ENCODE measurements at regions not wholly inside any gene's neighbourhood (a gene's known extent, or its start where the extent isn't known, plus 50 kb on each side); places are given as distances from the start of the nearest gene placed in this dataset.

GRCh38 chr3:66856533-66856932 is 141.6 kb upstream of the KBTBD8 start:
- DNase-seq (no peak), ATAC-seq (no peak)
- Mint-ChIP-seq H3K4me1 (ENCODE audit: low read depth) (no peaks in the 10 kb centered on the region), H3K36me3 (ENCODE audit: insufficient read depth) (no peaks in the 10 kb centered on the region), H3K27me3 (ENCODE audit: low read depth) (peaks cover 6% of the 10 kb centered on the region), H3K4me3 (no peak overlapping the region), H3K9me3 (no peaks in the 10 kb centered on the region)

GRCh38 chr3:66858656-66859381 is 139.3 kb upstream of the KBTBD8 start:
- no peaks in the 10 kb centered on the region for H3K36me3 Mint-ChIP-seq (ENCODE audit: insufficient read depth)
- H3K27me3 Mint-ChIP-seq (ENCODE audit: low read depth), result peaks cover 2% of the 10 kb centered on the region
- H3K4me3 Mint-ChIP-seq, result no peak overlapping the region
- no peaks in the 10 kb centered on the region for H3K4me1 Mint-ChIP-seq (ENCODE audit: low read depth)
- DNase-seq (no peak), ATAC-seq (no peak)
- H3K9me3 Mint-ChIP-seq, result no peaks in the 10 kb centered on the region

DNA sequence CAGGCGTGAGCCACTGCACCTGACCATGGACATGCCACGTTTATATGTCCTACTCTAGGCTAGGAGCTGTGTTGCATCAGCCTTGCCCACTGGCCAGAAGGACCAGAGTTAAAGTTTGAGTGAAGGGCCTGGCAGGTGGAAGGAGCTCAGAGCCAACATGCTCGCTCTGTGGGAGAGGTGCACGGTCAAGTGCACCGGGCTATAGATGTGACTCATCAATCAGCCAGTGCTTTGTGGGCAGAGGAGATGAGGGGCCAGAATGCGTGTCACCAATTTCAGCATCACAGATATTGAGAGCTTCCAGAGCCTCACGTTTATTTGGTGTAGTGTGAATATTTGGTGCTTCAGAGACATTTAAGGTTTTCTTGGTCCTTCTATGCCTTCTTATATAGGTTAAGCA is 137.3 kb upstream of the KBTBD8 start:
- DNase-seq, result no peak
- ATAC-seq, result no peak
- H3K27me3 Mint-ChIP-seq (ENCODE audit: low read depth), result no peaks in the 10 kb centered on the region
- H3K36me3 Mint-ChIP-seq (ENCODE audit: insufficient read depth), result no peaks in the 10 kb centered on the region
- H3K4me1 Mint-ChIP-seq (ENCODE audit: low read depth), result no peaks in the 10 kb centered on the region
- H3K4me3 Mint-ChIP-seq, result no peak overlapping the region
- H3K9me3 Mint-ChIP-seq, result no peaks in the 10 kb centered on the region

DNA sequence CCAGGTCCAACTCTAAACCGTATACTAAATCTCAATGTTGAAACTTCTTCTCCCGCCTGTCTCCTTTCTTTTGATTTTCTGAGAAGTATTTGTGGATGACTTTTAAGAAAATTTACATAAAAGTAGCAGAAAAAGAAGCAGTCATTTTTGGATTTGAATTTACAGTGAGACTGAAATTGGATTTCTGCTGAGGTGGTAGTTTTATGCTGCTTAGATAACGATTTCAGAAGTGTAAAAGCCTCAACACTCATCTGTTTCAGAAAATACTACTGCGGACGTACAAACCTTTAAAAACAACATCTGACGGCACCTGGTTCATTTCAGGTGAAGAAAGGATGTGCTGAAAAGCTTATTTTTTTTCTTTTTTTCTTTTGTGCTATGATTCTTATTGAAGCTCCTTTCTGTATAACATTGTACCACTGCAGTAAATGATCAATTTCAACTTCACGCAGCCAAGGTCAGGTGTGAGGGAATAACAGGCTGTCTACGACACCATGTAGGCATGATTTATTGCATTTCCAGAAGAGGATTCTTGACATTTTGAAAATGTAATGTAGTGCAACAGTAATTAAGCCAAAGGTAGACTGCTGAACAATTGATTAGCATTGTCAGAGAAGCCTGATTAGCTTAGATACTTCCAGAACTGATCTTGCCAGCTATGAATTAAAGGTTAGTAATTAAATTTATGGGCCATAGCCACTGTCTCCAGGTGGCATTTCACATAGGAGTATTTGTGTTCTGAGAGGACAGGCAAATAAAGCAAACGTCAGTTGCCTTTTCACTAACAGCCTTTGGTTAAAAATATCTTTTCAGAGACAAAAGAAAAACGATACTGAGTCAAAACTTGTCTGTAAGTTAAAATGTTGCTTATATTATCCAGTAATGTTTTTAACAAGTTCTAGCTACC is 134.6 kb upstream of the KBTBD8 start:
- H3K36me3 Mint-ChIP-seq (ENCODE audit: insufficient read depth), result no peaks in the 10 kb centered on the region
- DNase-seq (no peak), ATAC-seq (no peak)
- no peaks in the 10 kb centered on the region for H3K4me1 Mint-ChIP-seq (ENCODE audit: low read depth)
- H3K4me3 Mint-ChIP-seq, result no peak overlapping the region
- H3K27me3 Mint-ChIP-seq (ENCODE audit: low read depth), result no peaks in the 10 kb centered on the region
- no peaks in the 10 kb centered on the region for H3K9me3 Mint-ChIP-seq

- H3K27me3 Mint-ChIP-seq (ENCODE audit: low read depth), result no peaks in the 10 kb centered on the region
Observed at GRCh38 chr3:66884659-66885058, 113.4 kb upstream of the KBTBD8 start.

GRCh38 chr3:66885326-66886000 is 112.6 kb upstream of the KBTBD8 start:
- Mint-ChIP-seq H3K9me3 (no peaks in the 10 kb centered on the region), H3K4me1 (ENCODE audit: low read depth) (no peaks in the 10 kb centered on the region), H3K4me3 (no peak overlapping the region), H3K27me3 (ENCODE audit: low read depth) (no peaks in the 10 kb centered on the region), H3K36me3 (ENCODE audit: insufficient read depth) (no peaks in the 10 kb centered on the region)
- DNase-seq (no peak), ATAC-seq (no peak)

More at GRCh38 chr3:66884659-66885058, 113.4 kb upstream of the KBTBD8 start:
- no peaks in the 10 kb centered on the region for H3K4me1 Mint-ChIP-seq (ENCODE audit: low read depth)
- H3K9me3 Mint-ChIP-seq, result no peaks in the 10 kb centered on the region
- DNase-seq, result no peak
- no peaks in the 10 kb centered on the region for H3K36me3 Mint-ChIP-seq (ENCODE audit: insufficient read depth)
- H3K4me3 Mint-ChIP-seq, result no peak overlapping the region
- no peak for ATAC-seq

- H3K36me3 Mint-ChIP-seq (ENCODE audit: insufficient read depth), result no peaks in the 10 kb centered on the region
- H3K27me3 Mint-ChIP-seq (ENCODE audit: low read depth), result peaks cover 4% of the 10 kb centered on the region
- no peaks in the 10 kb centered on the region for H3K4me1 Mint-ChIP-seq (ENCODE audit: low read depth)
- H3K9me3 Mint-ChIP-seq, result peaks cover 19% of the 10 kb centered on the region
- H3K4me3 Mint-ChIP-seq, result no peak overlapping the region
- no peak for DNase-seq
- ATAC-seq, result no peak
Observed at GRCh38 chr3:66889750-66890494, 108.2 kb upstream of the KBTBD8 start.

DNA sequence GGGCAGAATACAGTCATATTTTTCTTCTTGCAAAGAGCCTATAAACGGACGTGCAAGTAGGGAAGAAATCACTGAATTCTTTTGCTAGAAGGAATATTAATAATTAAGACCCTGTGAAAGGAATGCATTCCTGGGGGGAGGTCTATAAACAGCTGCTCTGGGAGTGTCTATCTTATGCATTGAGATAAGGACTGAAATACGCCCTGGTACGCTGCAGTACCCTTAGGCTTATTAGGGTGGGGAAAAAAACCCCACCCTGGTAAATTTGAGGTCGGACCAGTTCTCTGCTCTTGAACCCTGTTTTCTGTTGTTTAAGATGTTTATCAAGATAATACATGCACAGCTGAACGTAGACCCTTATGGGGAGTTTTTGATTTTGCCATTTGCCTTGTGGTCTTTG is 100.0 kb upstream of the KBTBD8 start:
- peaks cover 67% of the 10 kb centered on the region for H3K9me3 Mint-ChIP-seq
- H3K36me3 Mint-ChIP-seq (ENCODE audit: insufficient read depth), result peaks cover 3% of the 10 kb centered on the region

DNA sequence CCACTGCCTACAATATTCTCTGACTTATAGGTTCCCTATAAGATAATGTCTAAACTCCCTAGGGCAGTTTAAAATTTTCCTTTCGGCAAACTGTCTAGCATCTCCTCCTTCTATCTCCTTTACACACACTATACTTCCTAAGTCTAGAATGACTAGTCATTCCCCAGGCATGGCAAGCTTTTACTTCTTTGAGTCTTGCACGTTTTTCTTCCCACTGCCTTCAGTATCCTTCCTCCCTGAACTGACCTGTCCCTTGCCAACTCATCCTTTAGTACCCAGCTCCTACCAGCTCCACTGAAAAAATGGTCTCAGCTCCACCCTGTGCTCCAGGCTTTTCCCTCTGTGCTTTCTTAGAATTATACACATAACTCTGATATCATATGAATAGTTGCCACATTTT is 93.8 kb upstream of the KBTBD8 start:
- Mint-ChIP-seq H3K27me3 (ENCODE audit: low read depth) (peaks cover 18% of the 10 kb centered on the region), H3K36me3 (ENCODE audit: insufficient read depth) (peaks cover 3% of the 10 kb centered on the region), H3K4me1 (ENCODE audit: low read depth) (no peaks in the 10 kb centered on the region), H3K4me3 (no peak overlapping the region), H3K9me3 (peaks cover 28% of the 10 kb centered on the region)
- DNase-seq (no peak), ATAC-seq (no peak)

More for the DNA sequence above, 100.0 kb upstream of the KBTBD8 start:
- Mint-ChIP-seq H3K4me3 (no peak overlapping the region), H3K27me3 (ENCODE audit: low read depth) (no peaks in the 10 kb centered on the region), H3K4me1 (ENCODE audit: low read depth) (no peaks in the 10 kb centered on the region)
- no peak for ATAC-seq
- DNase-seq, result no peak

DNA sequence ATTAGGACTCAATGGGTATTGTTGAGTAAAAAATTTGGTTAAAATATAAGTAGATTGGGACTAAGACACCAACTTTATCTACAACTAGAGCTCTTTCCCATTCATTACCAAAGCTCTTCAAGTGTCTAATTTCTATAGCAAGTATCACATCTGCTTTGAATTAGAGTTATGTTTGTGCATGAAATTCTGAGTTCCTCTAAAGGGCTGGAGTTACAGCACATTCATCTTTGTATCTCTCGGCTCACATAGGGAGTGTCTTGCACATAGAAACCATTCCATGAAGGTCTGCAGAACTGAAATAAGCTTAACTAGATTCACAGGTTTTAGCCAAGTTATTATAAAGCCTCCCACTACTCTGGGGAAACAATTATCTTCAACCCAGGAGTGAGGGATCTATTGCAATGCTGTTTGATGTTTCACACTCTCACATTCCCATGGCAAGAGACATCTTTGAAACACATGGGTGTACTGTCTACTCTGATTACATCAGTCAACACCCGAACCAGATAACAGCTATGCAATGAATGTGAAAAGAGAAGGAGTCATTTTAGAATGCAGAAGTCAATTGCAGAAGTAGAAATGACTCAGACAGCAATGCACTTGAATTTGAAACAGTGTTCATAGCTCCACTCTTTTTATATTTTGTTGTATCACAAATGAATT is 93.1 kb upstream of the KBTBD8 start:
- Mint-ChIP-seq H3K36me3 (ENCODE audit: insufficient read depth) (peaks cover 3% of the 10 kb centered on the region), H3K9me3 (peaks cover 24% of the 10 kb centered on the region), H3K4me3 (no peak overlapping the region), H3K27me3 (ENCODE audit: low read depth) (peaks cover 18% of the 10 kb centered on the region), H3K4me1 (ENCODE audit: low read depth) (no peaks in the 10 kb centered on the region)
- no peak for ATAC-seq
- DNase-seq, result no peak

GRCh38 chr3:66907136-66907535 is 91.0 kb upstream of the KBTBD8 start:
- peaks cover 4% of the 10 kb centered on the region for H3K9me3 Mint-ChIP-seq
- DNase-seq (no peak), ATAC-seq (no peak)
- no peaks in the 10 kb centered on the region for H3K4me1 Mint-ChIP-seq (ENCODE audit: low read depth)
- no peak overlapping the region for H3K4me3 Mint-ChIP-seq
- H3K36me3 Mint-ChIP-seq (ENCODE audit: insufficient read depth), result peaks cover 1% of the 10 kb centered on the region
- H3K27me3 Mint-ChIP-seq (ENCODE audit: low read depth), result peaks cover 21% of the 10 kb centered on the region

DNA sequence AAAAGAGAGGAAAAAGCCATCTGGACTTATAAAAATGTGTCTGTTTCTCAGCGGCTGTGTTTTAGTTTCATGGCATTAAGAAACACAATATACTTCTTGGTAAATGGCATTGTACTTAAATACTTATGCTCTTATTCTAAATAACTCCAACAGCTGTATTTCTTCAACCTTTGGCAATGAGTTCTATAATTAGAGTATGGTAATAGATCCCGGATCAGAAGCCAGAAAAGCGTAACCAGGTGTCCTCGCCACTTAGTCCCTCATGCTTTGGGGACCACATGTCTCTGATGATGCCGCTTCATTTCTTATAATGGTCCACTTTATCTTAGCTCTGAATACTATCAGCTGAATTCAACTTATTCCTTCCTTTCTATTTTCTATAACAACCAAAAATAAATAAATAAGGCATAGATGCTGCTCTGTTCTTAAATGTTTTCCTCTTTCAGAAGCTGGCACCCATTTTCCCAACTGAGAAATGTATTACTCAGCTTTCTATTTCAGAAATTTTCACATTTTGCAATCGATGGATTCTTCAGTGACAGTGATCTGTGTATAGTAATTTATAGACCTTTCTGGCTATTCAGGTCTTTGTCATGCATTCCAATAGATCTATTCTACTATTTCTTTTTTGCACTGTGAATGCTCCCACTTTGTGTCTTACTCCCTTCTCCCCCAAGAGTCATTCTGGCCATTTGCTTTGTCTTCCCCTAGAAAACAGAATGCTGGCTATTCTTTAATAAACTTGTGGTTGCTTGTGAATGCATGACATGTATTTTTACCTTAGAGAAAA is 87.6 kb upstream of the KBTBD8 start:
- ATAC-seq (no peak), DNase-seq (no peak)
- Mint-ChIP-seq H3K36me3 (ENCODE audit: insufficient read depth) (no peaks in the 10 kb centered on the region), H3K27me3 (ENCODE audit: low read depth) (peaks cover 21% of the 10 kb centered on the region), H3K4me1 (ENCODE audit: low read depth) (no peaks in the 10 kb centered on the region), H3K4me3 (no peak overlapping the region), H3K9me3 (peaks cover 5% of the 10 kb centered on the region)

- H3K36me3 Mint-ChIP-seq (ENCODE audit: insufficient read depth), result no peaks in the 10 kb centered on the region
- H3K4me3 Mint-ChIP-seq, result no peak overlapping the region
- no peak for ATAC-seq
Observed at GRCh38 chr3:66912306-66912705, 85.8 kb upstream of the KBTBD8 start.

More at GRCh38 chr3:66912306-66912705, 85.8 kb upstream of the KBTBD8 start:
- Mint-ChIP-seq H3K4me1 (ENCODE audit: low read depth) (no peaks in the 10 kb centered on the region), H3K27me3 (ENCODE audit: low read depth) (peaks cover 12% of the 10 kb centered on the region), H3K9me3 (peaks cover 9% of the 10 kb centered on the region)
- DNase-seq, result no peak
